SKM-1 (cell line): ENCODE measurements at regions not wholly inside any gene's neighbourhood (a gene's known extent, or its start where the extent isn't known, plus 50 kb on each side); places are given as distances from the start of the nearest gene placed in this dataset.

Experiments used
- DNase-seq: peaks from one replicate; lab custom pipeline; 2025; ENCODE audit not compliant: unreplicated experiment; lab: John Stamatoyannopoulos, UW

DNA sequence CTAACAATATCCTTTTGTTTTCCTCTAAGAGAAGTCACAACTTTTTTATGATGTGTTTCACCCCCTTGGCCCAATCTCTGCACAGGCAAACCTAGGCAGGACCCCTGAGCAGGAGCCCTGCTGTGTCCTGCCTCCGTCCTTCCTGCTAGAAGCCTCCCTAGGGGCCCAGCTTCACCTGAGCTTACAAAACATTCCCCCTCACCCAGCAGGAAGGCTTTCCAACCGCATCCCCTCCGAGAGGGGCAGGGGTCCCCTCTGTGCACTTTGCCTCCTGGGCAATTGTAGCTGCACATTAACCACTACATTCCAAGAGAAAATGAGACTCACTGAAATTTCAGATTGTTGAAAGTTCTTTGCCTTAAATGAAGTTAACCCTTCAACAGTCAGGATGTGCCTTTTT is 176.2 kb downstream of the IRX2 start:
- DNase-seq, result no peak

DNA sequence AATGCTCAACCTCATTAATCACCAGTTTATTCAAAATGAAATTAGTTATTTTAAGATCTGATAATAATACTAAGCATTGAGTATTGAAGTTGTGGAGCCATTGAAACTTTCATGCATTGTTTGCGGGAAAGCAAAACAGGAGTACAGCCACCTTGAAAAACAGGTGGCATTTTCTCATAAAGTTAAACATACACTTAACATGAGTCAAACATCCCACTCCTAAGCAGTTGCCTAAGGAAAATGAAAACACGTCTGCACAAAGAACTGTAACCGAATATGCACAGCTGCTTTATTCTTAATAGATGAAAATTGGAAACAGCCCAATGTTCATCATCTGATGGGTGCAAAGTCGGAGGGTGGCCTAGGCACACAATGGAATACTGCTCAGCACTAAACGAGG is 177.3 kb downstream of the IRX2 start:
- DNase-seq, result no peak

DNA sequence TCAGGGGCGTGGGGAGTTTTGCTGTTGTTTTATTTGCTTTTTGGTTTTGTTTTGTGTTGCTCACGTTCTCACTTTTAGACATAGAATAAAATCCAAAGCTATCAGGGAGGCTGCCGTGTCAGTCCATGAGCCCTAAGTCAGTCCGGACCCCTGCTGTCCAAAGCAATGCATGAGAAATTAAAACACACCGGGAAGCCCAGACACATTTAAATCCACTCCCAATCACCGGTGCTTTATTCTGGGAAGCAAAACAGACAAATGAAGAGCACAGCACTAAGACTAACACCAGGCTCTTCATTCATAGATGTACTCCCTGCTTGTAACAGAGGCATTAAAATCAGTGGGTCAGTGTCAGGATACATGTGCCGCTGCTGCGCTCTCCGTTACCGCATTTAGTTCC is 180.9 kb downstream of the IRX2 start:
- DNase-seq, result no peak

DNA sequence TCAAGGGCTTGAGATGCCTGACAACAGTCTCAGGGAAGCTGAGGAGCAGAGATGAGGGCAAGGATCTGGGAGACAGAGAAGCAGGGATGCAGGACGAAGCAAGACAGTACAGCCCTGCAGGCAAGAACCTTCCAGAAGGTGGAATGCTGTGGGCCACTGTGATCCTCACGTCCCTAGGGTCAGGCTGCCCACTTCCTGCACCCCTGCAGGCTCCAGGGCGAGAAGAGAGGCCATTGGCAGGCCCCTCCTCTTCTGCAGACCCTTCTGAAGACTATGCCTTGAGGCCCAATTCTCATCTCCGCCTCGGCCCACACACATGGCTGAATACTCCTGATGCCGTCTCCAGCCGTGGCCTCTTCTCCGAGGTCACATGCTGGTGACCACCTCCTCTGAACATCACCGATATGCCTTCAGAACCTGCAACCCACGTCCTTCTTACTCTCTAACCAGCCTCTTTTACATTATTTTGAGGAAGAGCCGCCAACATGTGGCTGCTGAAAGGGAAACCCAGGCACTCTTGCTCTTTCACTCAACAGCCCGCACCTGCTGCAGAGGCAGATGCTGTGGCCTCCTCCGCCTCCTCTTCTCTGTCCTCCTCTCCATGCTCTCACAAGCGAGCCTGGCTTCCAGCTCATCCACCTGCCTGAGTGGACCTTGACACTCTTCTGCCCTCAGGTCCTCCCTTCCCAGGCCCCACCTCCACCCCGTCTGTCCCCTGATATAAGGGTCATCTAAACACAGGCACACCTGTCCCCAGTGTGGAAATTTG is 181.5 kb downstream of the IRX2 start:
- DNase-seq, result no peak

DNA sequence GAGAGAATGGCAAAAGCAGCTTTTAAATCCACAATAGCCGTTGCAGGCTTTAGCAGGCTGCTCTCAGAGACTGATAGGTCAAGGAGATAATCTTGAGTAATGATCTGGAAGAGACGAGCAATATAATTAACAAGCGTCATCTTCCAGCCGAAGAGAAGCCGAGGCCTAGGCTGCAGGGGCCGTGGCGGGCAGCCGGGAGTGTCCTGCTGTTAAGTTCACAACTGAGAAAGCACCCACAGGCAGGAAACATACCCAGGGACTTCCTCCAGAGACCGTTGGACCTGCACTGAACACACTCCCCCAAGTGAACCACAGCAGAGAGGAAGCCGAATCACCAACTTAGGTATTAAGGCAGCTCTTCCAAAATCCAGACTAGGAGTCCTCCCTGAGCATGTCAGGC is 182.3 kb downstream of the IRX2 start:
- DNase-seq, result no peak

DNA sequence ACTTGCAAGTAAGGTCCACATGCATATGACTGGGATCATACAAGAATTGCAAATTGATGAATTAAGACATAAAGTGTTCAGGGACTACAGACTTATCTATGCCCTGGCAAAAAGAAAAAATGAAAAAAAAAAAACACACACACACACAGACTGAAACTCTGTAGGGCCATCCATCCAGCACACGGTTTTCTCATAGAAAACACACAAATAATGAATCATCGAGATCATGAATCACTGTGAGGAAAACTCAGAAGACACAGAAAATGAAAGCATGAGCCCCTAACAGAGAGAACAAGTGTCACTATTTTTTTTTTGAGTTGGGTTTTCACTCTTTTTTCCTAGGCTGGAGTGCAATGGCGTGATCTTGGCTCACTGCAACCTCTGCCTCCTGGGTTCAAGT is 185.2 kb downstream of the IRX2 start:
- no peak for DNase-seq

DNA sequence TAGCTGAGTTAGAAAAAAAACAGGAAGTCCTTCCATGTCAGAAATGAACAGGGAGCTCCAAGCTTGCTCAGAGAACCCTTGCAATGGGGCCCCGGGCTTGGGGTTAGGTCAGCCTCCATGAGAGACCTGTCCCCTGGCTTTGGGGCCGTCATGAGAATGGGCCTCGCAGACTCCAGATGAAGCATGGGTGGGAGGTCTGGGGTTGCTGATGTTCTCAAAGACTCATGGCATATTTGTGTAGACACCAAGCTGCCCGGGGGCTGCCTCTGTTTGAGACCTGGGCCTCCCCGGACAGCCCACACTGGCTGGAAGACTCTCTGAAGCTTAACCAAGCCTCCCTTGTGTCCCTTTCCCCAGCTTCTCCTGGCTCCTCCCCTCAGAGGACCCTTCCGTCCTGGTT is 186.3 kb downstream of the IRX2 start:
- no peak for DNase-seq

DNA sequence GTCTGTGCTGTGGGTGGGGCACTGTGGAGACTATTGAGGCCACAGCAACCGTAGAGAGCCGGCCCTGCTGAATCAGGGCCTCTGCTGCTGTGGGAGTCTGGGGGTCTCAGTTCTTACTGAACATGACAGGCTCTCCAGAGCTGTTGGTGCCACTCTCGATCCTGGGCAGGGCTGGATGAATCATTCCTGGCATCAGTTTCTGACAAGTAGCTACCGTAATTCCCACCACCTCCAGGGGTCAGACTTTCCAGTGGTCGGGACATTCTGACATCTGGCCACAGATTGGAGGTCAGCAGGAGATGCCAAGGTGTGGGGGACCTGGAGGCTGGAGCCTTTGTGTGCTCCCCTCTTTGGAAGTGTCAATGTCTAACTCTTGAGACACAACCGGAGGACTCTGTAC is 188.4 kb downstream of the IRX2 start:
- no peak for DNase-seq

DNA sequence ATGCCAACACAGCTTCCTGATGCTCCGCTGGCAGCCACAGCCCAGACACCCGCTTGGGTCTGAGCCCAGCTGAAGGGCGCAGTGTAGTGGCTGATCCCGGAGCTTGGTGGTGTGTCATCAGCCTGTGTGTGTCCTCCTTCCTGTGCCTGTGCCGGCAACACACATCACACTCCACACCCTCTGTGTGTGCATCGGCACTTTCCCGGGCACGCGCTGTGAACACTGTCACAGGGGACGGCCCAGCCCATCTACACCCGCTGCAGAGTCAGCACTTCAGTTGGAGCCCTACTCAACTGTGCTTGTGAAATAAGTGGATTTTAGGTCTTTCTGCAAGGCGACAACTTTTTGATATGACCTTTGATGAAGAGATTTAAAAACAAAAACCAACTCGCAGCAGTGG is 189.4 kb downstream of the IRX2 start:
- no peak for DNase-seq

DNA sequence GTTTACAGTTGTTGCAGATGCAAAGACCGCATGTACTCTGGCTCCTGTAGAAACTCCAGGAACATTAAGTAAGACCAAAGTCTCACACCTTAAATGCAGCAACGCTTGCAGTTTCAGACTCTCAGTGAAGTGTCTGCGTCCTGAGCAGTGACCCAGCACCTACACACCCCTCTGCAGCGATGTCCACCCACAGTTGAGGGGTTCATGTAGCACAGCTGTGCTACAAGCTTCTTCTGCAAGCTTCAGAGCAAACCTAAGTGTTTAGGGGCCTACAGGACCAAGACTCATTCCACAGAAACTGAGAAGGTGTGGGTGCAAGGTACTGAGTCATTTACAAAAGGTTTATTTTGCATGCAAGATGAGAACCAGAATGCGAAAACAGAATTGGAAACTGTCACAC is 191.0 kb downstream of the IRX2 start:
- no peak for DNase-seq

DNA sequence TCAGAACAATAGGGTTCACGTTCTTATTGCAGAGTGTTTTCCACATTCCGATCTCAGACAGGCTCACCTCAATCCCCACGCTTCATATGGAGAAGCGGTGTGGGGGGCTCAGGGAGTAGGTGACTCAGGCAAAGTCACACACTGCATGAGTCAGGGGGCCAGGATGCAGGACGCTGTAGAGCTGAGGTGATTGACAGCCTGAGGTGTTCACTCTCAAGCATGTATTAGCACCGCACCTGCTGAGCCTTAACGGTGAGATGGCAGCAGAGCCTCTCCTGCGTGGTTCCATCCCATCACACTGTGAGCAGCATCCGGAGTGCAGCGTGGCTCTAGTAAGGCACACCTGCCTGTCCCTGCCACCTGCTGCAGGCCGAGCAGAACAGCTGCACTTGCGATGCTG is 194.0 kb downstream of the IRX2 start:
- DNase-seq, result no peak

DNA sequence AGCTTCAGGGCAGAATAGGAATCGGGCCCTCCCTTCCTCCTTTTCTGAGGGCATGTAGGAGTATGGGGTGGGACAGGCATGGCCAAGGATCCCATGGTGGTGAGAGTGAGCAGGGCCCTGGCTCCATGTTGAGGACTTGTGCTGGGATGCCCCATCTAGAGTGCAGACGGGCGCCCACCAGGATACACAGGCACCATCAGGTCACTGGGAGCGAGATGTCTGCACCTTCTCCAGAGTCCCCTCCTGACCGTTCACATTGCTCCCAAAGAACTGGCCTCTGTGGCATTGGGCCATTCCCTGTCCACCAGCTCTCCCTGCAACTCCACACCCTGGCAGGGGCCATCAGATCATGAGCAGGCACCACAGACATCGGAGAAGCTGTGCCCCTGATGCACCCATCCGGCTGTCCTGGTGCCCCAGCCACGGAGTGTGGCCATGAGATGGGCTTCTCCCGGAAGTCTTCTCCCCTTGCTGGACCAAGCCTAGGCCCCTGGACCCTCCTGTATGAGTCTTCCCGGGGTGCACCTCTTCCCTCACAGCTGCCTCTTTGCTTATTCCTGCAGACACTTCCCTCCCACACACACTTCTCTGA is 195.0 kb downstream of the IRX2 start:
- DNase-seq, result no peak

DNA sequence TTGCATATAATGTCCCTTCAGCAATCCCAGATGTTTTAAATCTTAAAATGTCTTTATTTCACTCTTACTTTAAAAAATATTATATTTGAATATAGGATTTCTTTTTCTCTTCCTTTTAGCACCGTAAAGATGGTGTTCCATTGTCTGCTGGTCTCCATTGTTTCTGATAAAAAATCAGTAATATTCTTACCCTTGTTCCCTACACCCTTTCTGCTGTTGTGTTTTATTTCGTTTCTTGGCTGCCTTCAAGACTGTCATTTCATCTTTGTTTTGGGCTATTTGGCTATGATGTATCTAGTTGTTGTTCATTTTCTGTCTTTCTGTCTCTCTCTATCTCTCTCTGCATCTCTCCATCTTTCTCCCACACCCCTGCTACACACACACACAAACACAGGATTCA is 197.9 kb downstream of the IRX2 start:
- DNase-seq, result no peak

DNA sequence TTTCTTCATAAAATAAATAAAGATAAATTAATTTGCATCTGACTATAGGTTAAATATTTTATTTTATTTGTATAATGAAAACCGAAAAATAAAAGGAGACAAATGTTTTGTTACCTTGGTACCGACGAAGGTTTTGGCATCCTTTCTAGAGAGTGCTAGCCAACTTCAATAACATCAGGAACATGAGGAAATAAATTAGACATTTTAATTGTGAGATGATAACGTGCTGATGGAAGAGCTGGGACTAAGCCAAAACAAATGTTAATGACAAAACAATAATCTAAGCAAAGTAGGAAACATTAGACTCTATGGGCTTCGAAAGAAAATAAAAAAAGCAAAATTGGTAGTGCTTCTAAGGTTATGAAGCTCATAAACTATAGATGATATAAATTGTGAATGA is 201.0 kb downstream of the IRX2 start:
- no peak for DNase-seq

DNA sequence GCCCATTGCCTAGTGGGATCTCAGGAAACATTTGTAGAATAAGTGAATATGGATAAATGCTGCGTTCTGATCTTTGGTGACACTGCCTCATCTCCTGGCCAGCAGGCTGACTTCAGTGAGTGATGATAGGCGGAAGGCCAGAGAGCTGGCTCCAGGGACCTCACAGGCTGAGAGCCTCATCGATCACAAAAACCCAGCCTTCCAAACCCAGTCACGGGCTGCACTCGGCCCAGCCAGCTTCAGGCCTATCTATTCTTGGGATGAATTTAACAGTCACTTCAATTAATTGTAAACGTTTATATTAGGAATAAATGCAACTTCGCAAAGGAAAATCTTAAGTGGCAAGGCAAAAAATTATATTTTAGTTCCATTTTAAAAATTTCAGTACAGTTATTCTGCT is 201.6 kb downstream of the IRX2 start:
- no peak for DNase-seq

DNA sequence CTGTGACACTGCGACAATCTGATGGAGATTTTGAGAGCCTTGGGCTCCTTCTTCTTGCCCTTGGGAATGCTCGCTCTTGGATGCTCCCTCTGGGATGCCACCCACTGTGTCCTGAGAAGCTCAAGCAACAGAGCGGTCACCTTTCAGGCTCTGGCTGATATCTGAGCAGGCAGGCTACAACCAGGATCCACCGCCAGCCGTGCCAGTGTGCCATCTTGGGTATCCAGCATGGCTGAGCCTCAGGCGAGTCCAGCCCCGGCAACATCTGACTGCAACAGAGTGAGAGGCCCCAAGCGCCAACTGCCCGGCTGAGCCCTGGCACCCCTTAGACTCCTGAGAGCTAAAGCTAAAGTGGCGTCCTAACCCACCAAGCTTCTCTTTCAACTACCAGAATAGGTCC is 202.1 kb downstream of the IRX2 start:
- no peak for DNase-seq

DNA sequence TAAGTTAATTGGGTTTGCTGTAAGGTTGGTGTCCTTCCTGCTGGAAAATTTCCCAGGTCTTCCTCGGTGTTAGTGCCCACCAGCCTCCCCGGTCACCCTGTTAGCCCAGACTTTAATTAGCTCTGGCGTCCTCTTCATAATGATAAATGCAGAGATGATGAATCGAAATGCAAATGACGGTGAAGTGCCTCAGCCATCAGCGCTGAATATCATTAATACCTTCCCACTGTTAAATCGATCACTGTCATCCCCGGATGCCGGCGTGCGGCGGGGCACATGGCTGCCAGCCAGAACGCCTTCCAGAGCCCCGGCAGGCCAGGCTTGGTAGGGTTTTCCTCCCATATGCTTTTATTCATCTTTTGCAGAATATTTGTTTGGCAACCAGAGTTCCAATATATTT is 204.5 kb downstream of the IRX2 start:
- no peak for DNase-seq

DNA sequence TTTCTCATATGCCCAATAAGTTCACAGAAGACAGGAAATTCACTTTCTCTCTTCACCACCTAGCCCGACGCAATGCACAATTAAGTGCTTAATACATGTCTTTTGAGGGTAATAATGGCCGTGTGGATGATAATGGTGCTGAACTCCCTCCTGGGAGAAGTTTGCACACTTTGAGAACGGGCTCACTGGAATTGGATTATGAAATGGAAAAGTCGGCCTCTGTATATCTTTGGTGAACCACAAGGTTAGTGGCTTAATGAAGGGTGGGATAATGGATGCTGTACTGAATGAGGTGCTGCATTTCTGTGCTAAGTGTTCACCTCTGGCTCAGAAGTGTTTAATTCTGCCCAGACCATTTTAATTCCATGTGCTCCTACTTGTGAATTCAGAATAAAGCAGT is 207.5 kb downstream of the IRX2 start:
- no peak for DNase-seq

DNA sequence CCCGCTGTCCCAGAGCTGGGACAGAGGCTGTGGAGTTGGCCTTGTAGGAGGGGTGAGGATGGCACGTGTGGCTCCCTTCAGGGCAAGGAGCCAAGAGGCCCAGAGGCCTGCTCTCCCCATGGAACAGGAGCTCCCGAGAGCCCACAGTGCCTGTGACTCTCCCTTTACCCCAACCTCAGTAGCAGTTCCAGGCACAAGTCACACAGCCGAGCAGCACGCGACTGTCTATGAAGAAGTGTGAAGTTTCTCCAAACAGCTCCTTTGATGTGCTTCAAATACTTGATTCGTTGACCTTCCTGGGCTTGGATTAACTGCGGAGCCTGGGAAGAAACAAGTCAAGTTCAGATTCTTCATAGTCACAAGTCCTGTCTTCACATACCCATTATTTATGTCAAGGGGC is 208.7 kb downstream of the IRX2 start:
- DNase-seq, result no peak

DNA sequence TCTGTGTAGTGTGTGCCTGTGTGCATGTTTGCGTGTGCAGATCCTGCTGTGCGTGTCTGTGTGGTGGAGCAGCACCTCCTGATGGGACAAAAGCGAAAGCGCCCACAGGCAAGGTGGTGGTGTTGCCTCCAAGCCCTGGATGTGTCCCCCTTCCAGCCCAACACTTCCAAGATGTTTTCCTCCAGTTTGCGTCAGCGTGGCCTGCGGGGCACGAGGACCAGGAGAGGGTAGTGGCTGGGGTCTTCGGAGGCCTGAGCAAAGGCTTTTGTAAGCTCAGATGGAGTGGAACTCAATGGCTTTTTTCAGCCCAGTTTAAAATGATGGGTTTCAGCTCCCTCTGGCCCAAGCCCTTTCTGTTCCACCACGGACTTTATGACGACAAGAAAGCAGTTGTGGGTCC is 209.5 kb downstream of the IRX2 start:
- DNase-seq, result no peak

DNA sequence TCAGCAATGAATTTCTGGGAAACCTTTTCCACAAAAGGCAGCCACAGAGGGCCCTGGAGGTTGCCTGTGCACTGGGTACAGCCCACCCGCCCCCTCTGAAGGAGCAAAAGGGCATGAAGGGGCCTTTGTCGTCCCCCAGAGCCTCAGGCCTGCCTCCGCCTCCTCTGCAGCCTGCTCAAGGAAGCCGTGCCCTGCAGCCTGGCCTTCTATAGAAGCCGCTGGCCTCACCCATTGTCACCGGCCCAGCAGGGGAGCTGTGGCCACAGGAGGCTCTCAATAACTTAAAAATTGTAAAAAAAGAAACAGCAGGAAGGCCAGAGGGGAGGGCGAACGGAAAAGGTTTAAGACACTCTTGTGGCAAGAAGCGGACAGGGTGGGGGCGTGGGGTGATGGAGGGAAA is 213.3 kb downstream of the IRX2 start:
- no peak for DNase-seq

DNA sequence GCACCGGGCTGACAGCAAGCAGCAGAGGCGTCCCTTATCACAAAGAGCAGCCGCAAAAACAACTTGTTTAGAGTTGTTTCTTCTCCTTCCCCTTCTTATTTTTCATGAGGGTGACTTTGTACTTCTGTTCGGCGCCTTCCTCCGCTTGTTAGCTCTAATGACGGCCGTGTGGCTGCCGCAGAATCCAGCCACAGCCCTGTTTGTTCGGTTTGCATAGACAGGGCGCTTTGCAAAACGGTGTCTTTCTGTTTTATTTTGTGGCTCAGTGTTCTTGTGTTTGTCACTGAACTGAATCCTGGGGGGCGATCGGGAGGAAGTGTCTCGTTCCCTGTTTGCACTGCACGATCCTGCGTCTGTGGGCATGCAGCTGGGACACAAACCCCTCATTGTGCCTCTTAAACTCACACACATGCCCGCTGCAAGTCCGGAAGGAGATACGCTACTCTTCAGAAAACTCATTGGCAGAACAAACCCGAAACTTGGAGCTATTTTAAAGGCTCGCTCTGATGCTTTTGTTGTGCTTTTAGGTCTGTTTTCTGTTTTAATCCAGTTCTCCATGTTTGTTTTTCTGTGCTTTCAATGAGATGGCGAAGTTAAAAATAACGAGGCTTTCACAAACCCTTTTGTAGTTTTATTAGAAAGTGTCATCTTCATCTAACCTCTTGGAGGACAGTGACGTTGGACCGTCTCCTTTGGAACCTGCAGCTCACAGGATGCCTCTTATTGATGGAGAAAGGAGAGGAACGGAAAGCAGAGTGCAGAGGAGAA is 213.9 kb downstream of the IRX2 start:
- DNase-seq, result no peak
